ENCODE measurements at regions not wholly inside any gene's neighbourhood (a gene's known extent, or its start where the extent isn't known, plus 50 kb on each side); places are given as distances from the start of the nearest gene placed in this dataset.

- no peak for DNase-seq
Observed at GRCh38 chr12:18905134-18905533, 167.2 kb downstream of the CAPZA3 start.

GRCh38 chr12:18906395-18906794, 168.5 kb downstream of the CAPZA3 start:
- no peak for DNase-seq

GRCh38 chr12:18907127-18907526, 169.2 kb downstream of the CAPZA3 start:
- no peak for DNase-seq

- DNase-seq: no peak
Observed at GRCh38 chr12:18907728-18908127, 169.8 kb downstream of the CAPZA3 start.

GRCh38 chr12:18908191-18908590, 170.3 kb downstream of the CAPZA3 start:
- DNase-seq: no peak

- DNase-seq: no peak
Observed at GRCh38 chr12:18919871-18920511, 182.1 kb downstream of the CAPZA3 start.

GRCh38 chr12:18922851-18923250, 184.9 kb downstream of the CAPZA3 start:
- no peak for DNase-seq

- DNase-seq: peak; percentile 0
Observed at GRCh38 chr12:18923721-18924120, 185.8 kb downstream of the CAPZA3 start.

- DNase-seq: no peak
Observed at GRCh38 chr12:18926188-18926587, 188.3 kb downstream of the CAPZA3 start.

- DNase-seq: no peak
Observed at GRCh38 chr12:18932211-18932610, 194.3 kb downstream of the CAPZA3 start.

- no peak for DNase-seq
Observed at GRCh38 chr12:18932715-18933114, 194.8 kb downstream of the CAPZA3 start.

- no peak for DNase-seq
Observed at GRCh38 chr12:18935371-18935965, 194.1 kb upstream of the PLEKHA5 start.

GRCh38 chr12:18939051-18939450, 190.5 kb upstream of the PLEKHA5 start:
- no peak for DNase-seq

GRCh38 chr12:18942669-18943068, 186.9 kb upstream of the PLEKHA5 start:
- no peak for DNase-seq

GRCh38 chr12:18943200-18943599, 186.3 kb upstream of the PLEKHA5 start:
- DNase-seq: no peak

GRCh38 chr12:18946106-18946505, 183.4 kb upstream of the PLEKHA5 start:
- no peak for DNase-seq

- no peak for DNase-seq
Observed at GRCh38 chr12:18951218-18951617, 178.3 kb upstream of the PLEKHA5 start.

- DNase-seq: no peak
Observed at GRCh38 chr12:18953505-18953904, 176.0 kb upstream of the PLEKHA5 start.

GRCh38 chr12:18955594-18955993, 173.9 kb upstream of the PLEKHA5 start:
- no peak for DNase-seq

GRCh38 chr12:18965203-18965602, 164.3 kb upstream of the PLEKHA5 start:
- DNase-seq: no peak

GRCh38 chr12:18966954-18967353, 162.6 kb upstream of the PLEKHA5 start:
- DNase-seq: no peak

- no peak for DNase-seq
Observed at GRCh38 chr12:18967814-18968213, 161.7 kb upstream of the PLEKHA5 start.

GRCh38 chr12:18969512-18969911, 160.0 kb upstream of the PLEKHA5 start:
- no peak for DNase-seq

GRCh38 chr12:18970603-18971002, 158.9 kb upstream of the PLEKHA5 start:
- no peak for DNase-seq

- DNase-seq: no peak
Observed at GRCh38 chr12:18971932-18972331, 157.6 kb upstream of the PLEKHA5 start.

Measured in GDM1 (cell line).